Hepatocyte (in vitro differentiated cells): ENCODE measurements at regions not wholly inside any gene's neighbourhood (a gene's known extent, or its start where the extent isn't known, plus 50 kb on each side); places are given as distances from the start of the nearest gene placed in this dataset.

ENCODE experiments used
- DNase-seq: peaks from one replicate; pipeline ENCODE4 v3.0.0-alpha.2; 2016; ENCODE audit warnings: low spot score
- H2AFZ ChIP-seq: fragments of 200-600 bp; sonication (generic); 2 replicates; pipeline ENCODE4 v1.6.0; 2016; ENCODE audit warnings: antibody characterized with exemption, mild to moderate bottlenecking
- H3K27ac ChIP-seq: fragments of 200-600 bp; sonication (generic); 2 replicates; pipeline ENCODE4 v1.5.1; 2016; ENCODE audit warnings: mild to moderate bottlenecking
- H3K27me3 ChIP-seq: fragments of 200-600 bp; sonication (generic); 2 replicates; pipeline ENCODE4 v1.6.1; 2016
- H3K36me3 ChIP-seq: fragments of 200-600 bp; sonication (generic); replicated peaks from 2 replicates; pipeline ENCODE4 v1.5.1; 2016; ENCODE audit warnings: low read depth; ENCODE audit not compliant: insufficient read depth
- H3K4me1 ChIP-seq: fragments of 200-600 bp; sonication (generic); 2 replicates; pipeline ENCODE4 v1.5.1; 2016; ENCODE audit warnings: mild to moderate bottlenecking, moderate library complexity; ENCODE audit not compliant: insufficient read depth
- H3K4me2 ChIP-seq: fragments of 200-600 bp; sonication (generic); 2 replicates; pipeline ENCODE4 v1.6.0; 2016
- H3K4me3 ChIP-seq: fragments of 200-600 bp; sonication (generic); 2 replicates; pipeline ENCODE4 v1.5.1; 2016; ENCODE audit warnings: mild to moderate bottlenecking
- H3K79me2 ChIP-seq: fragments of 200-600 bp; sonication (generic); 2 replicates; pipeline ENCODE4 v1.6.0; 2017; ENCODE audit warnings: mild to moderate bottlenecking
- H3K9me2 ChIP-seq: fragments of 200-600 bp; sonication (generic); replicated peaks from 2 replicates; pipeline ENCODE4 v1.6.0; 2017; ENCODE audit warnings: mild to moderate bottlenecking; ENCODE audit not compliant: insufficient read depth
- H3K9me3 ChIP-seq: fragments of 200-600 bp; sonication (generic); 2 replicates; pipeline ENCODE4 v1.5.1; 2016; ENCODE audit warnings: low read depth, mild to moderate bottlenecking
- H4K20me1 ChIP-seq: fragments of 200-600 bp; sonication (generic); 2 replicates; pipeline ENCODE4 v1.6.0; 2016; ENCODE audit warnings: mild to moderate bottlenecking; ENCODE audit not compliant: insufficient read depth, poor library complexity, severe bottlenecking
- EZH2 ChIP-seq: fragments of 200-600 bp; sonication (generic); IDR thresholded peaks from 2 replicates; pipeline ENCODE4 v1.6.1; 2016; ENCODE audit warnings: antibody characterized with exemption, mild to moderate bottlenecking, borderline replicate concordance
- EZH2phosphoT487 ChIP-seq: fragments of 200-600 bp; sonication (generic); IDR thresholded peaks from one replicate; pipeline ENCODE4 v1.6.1; 2018; ENCODE audit warnings: antibody characterized with exemption, mild to moderate bottlenecking, low read depth, moderate library complexity; ENCODE audit not compliant: unreplicated experiment, severe bottlenecking
- WGBS: methylation state at CpG from one replicate; pipeline ENCODE4 v1.1.6; 2016; ENCODE audit warnings: low lambda C conversion rate; ENCODE audit errors: missing lambda C conversion rate; 5-methylcytosine and 5-hydroxymethylcytosine counted together
- TF ChIP-seq, protein P1 (sequence below): fragments of 200-600 bp; sonication (generic); IDR thresholded peaks from 2 replicates; pipeline ENCODE4 v1.5.1; 2016; ENCODE audit warnings: antibody characterized with exemption, mild to moderate bottlenecking; ENCODE audit not compliant: poor library complexity

DNA sequence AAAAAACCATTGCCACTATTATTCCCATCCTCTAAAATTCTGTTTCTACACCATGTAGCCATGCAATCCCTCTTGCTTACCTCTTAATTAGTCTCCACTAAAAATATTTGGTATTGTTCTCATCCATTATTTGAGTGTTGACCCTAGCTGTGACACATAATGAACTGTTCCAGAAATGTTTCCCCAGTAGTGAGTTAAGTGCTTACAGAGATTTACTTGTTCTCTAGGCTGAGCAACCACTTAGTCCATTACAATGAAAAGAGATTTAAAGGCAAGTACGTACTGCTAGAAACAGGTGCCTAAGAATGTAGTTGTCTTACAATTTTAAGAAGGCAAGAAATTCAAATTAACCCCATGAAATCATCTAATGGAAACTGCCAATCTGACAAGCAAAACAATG is 112.7 kb upstream of the PTPN13 start:
- no peaks in the 10 kb centered on the region for H4K20me1 ChIP-seq
- H3K27ac ChIP-seq = no peak overlapping the region
- H3K9me3 ChIP-seq = no peaks in the 10 kb centered on the region
- 62% methylated on average over 1 of the region's 1 CpG for WGBS
- H3K4me1 ChIP-seq = peaks cover 7% of the 10 kb centered on the region
- H2AFZ ChIP-seq = no peak overlapping the region
- no peaks in the 10 kb centered on the region for H3K79me2 ChIP-seq
- H3K9me2 ChIP-seq = no peaks in the 10 kb centered on the region
- no peaks in the 10 kb centered on the region for H3K27me3 ChIP-seq
- H3K4me3 ChIP-seq = no peak overlapping the region
- TF ChIP-seq EZH2 (no peak), EZH2phosphoT487 (no peak)
- TF ChIP-seq, protein P1, sequence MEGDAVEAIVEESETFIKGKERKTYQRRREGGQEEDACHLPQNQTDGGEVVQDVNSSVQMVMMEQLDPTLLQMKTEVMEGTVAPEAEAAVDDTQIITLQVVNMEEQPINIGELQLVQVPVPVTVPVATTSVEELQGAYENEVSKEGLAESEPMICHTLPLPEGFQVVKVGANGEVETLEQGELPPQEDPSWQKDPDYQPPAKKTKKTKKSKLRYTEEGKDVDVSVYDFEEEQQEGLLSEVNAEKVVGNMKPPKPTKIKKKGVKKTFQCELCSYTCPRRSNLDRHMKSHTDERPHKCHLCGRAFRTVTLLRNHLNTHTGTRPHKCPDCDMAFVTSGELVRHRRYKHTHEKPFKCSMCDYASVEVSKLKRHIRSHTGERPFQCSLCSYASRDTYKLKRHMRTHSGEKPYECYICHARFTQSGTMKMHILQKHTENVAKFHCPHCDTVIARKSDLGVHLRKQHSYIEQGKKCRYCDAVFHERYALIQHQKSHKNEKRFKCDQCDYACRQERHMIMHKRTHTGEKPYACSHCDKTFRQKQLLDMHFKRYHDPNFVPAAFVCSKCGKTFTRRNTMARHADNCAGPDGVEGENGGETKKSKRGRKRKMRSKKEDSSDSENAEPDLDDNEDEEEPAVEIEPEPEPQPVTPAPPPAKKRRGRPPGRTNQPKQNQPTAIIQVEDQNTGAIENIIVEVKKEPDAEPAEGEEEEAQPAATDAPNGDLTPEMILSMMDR = no peak
- H3K4me2 ChIP-seq = no peak overlapping the region
- DNase-seq = no peak
- H3K36me3 ChIP-seq = no peaks in the 10 kb centered on the region

DNA sequence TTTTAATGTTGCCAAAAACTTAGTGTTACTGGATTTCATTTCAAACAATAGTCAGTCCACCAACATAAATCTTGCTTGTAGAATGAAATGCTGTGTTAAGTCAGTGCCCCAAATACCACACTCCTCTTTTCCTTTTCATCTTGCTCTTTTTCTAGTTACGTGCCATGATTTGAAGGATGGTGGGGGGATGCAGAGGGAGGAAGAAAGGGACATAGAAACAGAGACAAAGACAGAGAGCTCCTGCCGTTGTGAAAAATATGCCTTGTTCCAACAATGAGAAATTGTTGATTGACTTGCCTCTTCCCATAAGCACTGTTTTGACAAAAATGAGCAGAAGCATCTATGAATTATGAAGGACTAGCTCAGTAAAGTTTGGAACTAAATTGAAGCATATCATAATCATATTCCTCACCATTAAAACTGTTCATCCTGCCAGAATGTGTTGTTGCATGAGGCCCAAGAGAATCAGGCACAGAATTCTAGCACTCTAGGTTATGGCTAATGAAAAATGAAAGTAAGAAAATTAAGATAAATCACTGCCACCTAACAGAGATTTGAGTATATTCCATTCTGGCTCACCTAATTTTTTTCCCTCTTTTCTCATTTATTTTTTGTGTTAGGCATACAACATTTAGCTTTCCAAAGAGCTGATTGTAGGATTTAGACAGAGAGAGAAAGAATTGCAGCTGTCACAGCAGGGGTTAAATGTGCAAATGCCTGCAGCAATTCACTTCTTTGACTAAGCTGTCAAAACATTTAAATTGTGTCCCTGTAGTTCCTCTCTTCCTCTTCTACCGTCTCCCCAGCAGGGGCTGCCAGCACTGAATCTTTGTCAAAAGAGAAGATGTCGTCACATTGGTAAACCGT is 111.6 kb upstream of the PTPN13 start:
- Histone ChIP-seq H3K4me2 (peak overlapping the region; percentile 73), H3K27me3 (no peaks in the 10 kb centered on the region), H3K9me3 (no peaks in the 10 kb centered on the region), H3K27ac (peak overlapping the region; percentile 3), H4K20me1 (no peaks in the 10 kb centered on the region), H3K36me3 (no peaks in the 10 kb centered on the region), H2AFZ (peak overlapping the region; percentile 43), H3K9me2 (no peaks in the 10 kb centered on the region), H3K4me3 (no peak overlapping the region), H3K79me2 (no peaks in the 10 kb centered on the region), H3K4me1 (peaks cover 7% of the 10 kb centered on the region)
- WGBS = 37% methylated on average over 5 of the region's 5 CpGs
- no peak for DNase-seq
- TF ChIP-seq, protein P1 = peak; percentile 24
- TF ChIP-seq EZH2phosphoT487 = no peak

DNA sequence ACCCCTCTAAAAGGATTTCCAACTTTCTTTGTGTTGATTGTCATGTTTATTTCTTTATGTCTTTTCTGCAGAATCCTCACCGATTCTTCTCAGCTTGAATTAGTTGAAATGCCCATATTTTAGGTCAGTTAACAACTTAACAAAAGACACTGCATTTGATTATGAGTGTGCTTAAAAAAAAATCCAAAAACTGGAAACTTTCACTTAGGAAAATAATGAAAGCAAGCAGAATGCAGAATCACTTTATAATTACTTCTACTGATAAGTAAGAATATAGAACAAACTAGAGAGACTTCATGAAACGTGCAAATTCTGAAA is 111.0 kb upstream of the PTPN13 start:
- H3K27me3 ChIP-seq = no peaks in the 10 kb centered on the region
- H3K27ac ChIP-seq = peak overlapping the region; percentile 3
- TF ChIP-seq EZH2 (no peak), EZH2phosphoT487 (no peak)
- TF ChIP-seq, protein P1 = no peak
- no peaks in the 10 kb centered on the region for H3K79me2 ChIP-seq
- H3K36me3 ChIP-seq = no peaks in the 10 kb centered on the region
- H2AFZ ChIP-seq = peak overlapping the region; percentile 43
- peaks cover 7% of the 10 kb centered on the region for H3K4me1 ChIP-seq
- peak overlapping the region; percentile 3 for H3K4me3 ChIP-seq
- H3K4me2 ChIP-seq = peak overlapping the region; percentile 73
- 21% methylated on average over 2 of the region's 2 CpGs for WGBS
- no peaks in the 10 kb centered on the region for H3K9me3 ChIP-seq
- H4K20me1 ChIP-seq = no peaks in the 10 kb centered on the region
- H3K9me2 ChIP-seq = no peaks in the 10 kb centered on the region
- DNase-seq = no peak
